ENCODE measurements at regions not wholly inside any gene's neighbourhood (a gene's known extent, or its start where the extent isn't known, plus 50 kb on each side); places are given as distances from the start of the nearest gene placed in this dataset.
A peak's percentile ranks its signal among the peaks of the same experiment; 100 is the strongest.

DNA sequence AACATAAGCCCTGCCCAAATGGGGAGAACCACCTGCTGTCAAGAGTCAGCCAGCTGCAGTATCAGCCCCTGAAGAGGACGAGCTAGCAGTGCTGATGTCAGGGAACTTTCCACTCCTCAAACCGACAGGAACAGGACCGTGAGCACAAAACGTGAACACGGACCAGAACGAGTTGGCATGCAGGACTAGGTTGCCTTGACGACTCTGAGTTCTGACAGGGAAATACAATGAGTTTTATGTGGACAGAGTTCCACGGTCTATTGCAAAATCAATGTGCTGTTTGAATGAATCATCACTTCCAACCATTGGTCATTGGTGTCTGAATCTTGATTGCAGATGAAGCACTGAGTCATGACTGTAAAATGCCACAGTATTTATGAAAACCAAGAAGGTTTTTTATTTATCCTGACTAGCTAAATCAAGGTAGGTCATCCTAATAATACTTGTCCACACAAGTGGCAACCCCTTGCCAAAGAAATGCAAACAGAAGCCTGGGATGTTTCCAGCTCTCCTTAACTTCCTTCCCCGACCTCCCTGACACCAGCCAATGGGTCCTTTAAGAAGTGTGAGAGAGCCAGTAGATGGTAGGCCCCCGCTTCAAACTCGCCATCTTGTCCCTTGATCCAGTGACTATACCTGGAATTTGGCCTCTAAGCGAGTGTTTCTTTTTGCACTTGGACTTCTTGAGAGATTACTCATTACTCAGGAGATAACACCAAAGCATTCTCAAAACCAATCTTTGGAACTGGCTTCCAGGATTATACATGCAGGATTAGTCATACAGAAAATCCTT is 119.6 kb downstream of the ASB7 start:
- peak overlapping the region; percentile 16 for H3K4me3 ChIP-seq (ENCODE audit: low read length)
- DNase-seq (ENCODE audit: low read depth) = peak; percentile 99
- TF ChIP-seq, protein P1, sequence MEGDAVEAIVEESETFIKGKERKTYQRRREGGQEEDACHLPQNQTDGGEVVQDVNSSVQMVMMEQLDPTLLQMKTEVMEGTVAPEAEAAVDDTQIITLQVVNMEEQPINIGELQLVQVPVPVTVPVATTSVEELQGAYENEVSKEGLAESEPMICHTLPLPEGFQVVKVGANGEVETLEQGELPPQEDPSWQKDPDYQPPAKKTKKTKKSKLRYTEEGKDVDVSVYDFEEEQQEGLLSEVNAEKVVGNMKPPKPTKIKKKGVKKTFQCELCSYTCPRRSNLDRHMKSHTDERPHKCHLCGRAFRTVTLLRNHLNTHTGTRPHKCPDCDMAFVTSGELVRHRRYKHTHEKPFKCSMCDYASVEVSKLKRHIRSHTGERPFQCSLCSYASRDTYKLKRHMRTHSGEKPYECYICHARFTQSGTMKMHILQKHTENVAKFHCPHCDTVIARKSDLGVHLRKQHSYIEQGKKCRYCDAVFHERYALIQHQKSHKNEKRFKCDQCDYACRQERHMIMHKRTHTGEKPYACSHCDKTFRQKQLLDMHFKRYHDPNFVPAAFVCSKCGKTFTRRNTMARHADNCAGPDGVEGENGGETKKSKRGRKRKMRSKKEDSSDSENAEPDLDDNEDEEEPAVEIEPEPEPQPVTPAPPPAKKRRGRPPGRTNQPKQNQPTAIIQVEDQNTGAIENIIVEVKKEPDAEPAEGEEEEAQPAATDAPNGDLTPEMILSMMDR (conservative IDR thresholded peaks at IDR 0.05; ENCODE audit: low read length) = no peak

DNA sequence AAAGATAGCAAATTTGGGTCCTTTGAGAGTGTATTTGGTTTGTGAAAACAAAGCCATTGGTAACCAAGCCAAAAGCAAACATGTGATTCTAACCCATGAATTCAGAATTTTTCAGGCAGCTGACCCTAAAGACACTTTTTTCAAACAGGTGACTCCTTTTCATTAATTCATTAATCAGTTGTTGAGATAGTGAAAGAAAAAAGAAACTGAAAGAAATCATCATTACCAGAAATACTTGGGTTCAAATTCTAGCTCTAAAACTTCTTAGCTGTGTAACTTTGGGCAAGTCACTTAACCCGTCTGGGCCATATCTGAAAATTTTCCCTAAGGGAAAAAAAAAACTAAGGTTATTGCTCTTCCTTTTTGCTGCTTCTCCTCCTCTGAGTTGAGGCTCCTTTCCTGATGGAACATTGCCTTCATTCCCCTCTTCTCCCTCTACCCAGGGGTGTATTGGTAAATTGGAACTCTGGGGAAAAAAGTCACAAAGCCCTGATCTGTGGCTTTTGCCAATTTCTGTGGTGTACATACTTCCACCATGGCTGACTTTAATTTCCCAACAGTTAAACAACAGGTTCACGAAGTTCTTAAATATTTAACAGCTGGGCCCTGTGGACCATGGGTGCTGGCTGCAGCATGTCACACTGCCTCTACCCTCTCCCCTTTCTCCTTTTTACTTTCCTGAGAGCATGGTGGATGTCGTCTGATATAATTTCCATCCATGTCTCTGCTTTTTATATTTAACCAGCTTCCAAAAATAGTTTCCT is 120.3 kb downstream of the ASB7 start:
- DNase-seq (ENCODE audit: low read depth) = no peak
- H3K4me3 ChIP-seq (ENCODE audit: low read length) = no peak overlapping the region
- TF ChIP-seq, protein P1 (conservative IDR thresholded peaks at IDR 0.05; ENCODE audit: low read length) = no peak

DNA sequence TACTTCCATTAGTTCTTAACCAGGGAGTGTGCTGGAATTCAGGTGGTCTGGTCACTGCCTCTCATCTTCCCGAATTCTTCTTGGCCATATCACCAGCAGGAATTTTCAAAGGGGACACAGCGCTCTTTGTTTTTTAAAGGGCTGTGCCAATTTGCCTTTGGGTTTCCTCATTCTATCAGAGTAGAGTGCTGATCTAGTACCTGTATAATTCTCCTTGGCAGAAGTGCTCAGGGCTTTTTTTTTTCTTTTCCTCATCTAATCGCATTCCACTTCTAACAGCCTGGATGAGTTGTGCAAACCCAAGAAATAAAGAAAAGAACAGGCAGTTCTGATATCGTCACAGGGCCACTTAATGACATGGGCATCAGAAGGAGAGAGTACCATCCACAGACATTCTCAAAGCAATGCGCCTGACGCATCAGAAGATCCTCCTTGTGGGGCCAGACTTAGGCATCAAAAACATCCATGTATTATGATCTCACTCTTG is 121.0 kb downstream of the ASB7 start:
- DNase-seq (ENCODE audit: low read depth) = no peak
- H3K4me3 ChIP-seq (ENCODE audit: low read length) = no peak overlapping the region
- TF ChIP-seq, protein P1 (conservative IDR thresholded peaks at IDR 0.05; ENCODE audit: low read length) = no peak

DNA sequence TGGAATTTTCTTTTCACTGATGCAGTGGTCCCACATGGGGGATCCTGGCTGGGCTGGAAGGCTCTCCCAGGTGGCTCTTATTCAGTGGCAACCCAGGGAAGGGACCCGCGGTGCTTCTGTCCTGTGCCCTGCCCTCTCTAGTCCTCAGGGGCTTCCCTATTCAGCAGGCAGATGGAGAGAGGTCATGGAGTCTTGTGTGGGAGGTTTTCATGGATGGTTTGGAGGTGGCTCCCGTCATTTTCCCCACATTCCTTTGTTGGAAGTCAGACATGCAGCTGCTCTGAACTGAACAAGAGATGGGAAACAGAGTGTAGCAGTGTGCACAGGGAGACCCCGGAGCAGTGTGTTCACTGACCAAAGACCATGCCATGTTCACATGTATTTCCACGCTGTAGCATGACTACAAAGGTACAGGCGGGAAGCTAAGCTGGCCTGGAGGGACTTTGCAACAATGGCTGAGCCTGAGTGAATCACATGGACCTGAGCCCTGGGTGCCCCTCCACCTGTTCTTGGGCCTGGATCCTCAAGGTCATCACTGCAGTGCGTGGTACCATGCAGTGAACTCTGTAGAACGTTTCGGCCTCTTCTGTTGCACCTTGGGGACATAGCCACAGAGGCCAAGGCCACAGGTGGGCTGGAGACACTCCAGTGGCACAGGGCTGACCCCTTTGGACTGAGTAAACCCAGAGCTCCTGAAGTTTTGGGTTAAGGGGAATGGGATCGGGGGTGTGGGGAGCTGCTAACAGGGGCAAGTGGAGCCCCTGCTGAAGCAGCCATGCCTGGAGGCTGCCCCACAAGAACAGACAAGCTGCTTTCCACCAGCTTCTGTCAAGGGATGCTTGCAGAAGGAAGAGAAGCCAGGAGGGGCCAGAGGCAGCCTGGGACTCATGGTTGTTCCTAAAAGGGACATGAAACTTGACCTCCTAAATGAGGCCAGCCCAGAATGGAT is 123.0 kb downstream of the ASB7 start:
- no peak overlapping the region for H3K4me3 ChIP-seq (ENCODE audit: low read length)
- peak; percentile 75 for DNase-seq (ENCODE audit: low read depth)
- TF ChIP-seq, protein P1 (conservative IDR thresholded peaks at IDR 0.05; ENCODE audit: low read length) = no peak

DNA sequence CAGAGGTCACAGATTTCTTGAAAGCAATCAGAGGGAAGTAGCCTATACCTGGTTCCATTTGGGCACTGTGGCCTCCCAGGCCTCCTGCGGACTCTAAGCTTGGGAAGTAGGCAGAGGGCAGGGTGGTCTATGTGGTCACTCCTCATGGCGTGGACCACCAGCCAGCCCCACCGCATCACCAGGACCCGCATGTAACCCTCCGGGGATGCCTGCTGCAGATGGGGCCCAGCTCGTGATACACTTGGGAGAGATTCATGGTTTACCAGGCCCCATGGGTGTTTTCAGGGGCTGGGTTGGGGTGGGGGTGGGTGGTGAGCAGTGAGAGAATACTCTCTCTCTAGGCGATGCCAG is 123.7 kb downstream of the ASB7 start:
- H3K4me3 ChIP-seq (ENCODE audit: low read length) = no peak overlapping the region
- TF ChIP-seq, protein P1 (conservative IDR thresholded peaks at IDR 0.05; ENCODE audit: low read length) = no peak
- no peak for DNase-seq (ENCODE audit: low read depth)

DNA sequence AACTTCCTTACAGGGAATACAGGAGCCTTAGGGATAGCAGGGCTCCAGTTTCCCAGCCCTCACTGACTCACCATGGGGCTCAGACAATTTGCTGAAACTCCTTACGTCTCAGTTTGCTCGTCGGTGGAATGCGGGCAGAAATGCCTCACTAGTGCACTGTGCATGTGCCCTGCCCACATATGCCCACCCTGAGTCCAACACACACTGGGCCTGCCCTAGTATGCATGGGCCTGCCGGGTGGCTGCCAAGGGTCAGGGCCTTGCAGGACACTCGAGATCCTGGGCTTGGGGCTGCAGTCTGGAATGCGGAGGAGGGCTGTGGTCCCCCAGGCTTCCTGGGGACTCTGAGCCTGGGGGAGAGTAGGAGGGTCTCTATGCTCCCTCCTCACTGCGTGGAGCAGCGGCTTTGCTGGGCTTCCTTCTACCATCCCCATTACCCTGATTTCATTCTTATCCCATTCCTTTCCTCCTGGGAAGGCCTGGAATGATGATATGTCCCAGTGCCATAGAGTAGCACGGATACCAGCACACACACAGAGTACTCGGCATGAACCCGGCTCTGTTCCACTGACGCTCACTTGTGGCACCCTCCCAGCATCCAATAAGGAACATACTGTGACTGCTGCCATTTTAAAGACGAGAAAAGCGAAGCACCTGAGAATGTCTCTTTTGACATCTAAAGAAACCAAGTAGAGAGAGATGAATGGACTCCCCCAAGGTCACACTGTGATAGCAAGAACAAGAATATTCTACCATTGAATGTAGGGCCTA is 124.2 kb downstream of the ASB7 start:
- TF ChIP-seq, protein P1 (conservative IDR thresholded peaks at IDR 0.05; ENCODE audit: low read length) = no peak
- no peak overlapping the region for H3K4me3 ChIP-seq (ENCODE audit: low read length)
- DNase-seq (ENCODE audit: low read depth) = peak; percentile 39
